ENCODE measurements at regions not wholly inside any gene's neighbourhood (a gene's known extent, or its start where the extent isn't known, plus 50 kb on each side); places are given as distances from the start of the nearest gene placed in this dataset.

- TF ChIP-seq REST (IDR thresholded peaks at IDR 0.05; ENCODE audit: borderline replicate concordance) (no peak), REST (CRISPR knock-in tag; IDR thresholded peaks at IDR 0.05; ENCODE audit: low read depth) (no peak), BRCA1 (IDR thresholded peaks at IDR 0.05) (no peak), BRCA1 (CRISPR knock-in tag; IDR thresholded peaks at IDR 0.05) (no peak), COPS2 (conservative IDR thresholded peaks at IDR 0.05) (no peak), MXI1 (IDR thresholded peaks at IDR 0.05; ENCODE audit: low read depth, low read length) (no peak), POLR3A (IDR thresholded peaks at IDR 0.05; ENCODE audit: borderline replicate concordance, extremely low read depth, insufficient read depth, insufficient read length) (no peak)
Observed at GRCh38 chr11:8766043-8766987, 83.7 kb downstream of the RPL27A start.

Measured in K562 (cell line).